ENCODE measurements at regions not wholly inside any gene's neighbourhood (a gene's known extent, or its start where the extent isn't known, plus 50 kb on each side); places are given as distances from the start of the nearest gene placed in this dataset.

DNA sequence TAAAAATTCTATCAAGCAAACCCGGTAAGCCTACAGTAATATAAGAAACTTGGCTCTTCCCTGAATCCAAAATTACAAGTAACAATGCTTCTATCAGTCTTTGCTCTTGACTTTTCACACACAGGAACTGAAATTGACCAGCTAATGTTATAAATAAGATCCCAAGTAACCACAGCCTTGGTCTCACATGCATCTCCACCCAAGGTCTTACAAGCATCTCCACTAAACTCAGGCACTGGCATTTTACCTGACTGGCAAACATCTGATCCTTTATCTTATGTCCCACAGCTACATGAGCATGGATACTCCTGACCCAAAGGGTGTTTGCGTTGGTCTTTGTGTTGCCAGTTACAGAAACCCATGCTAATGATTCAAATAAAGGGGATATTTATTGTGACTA, 302.3 kb upstream of the EPHA4 start:
- DNase-seq (ENCODE audit: low spot score): no peak
- Mint-ChIP-seq H3K27ac (ENCODE audit: unreplicated experiment) (no peak overlapping the region), H3K9me3 (ENCODE audit: low read depth) (peaks cover 11% of the 10 kb centered on the region), H3K27me3 (ENCODE audit: low read depth) (peaks cover 5% of the 10 kb centered on the region), H3K4me1 (ENCODE audit: low read depth) (no peaks in the 10 kb centered on the region), H3K36me3 (ENCODE audit: low read depth) (peaks cover 2% of the 10 kb centered on the region), H3K4me3 (ENCODE audit: unreplicated experiment) (no peak overlapping the region)
- TF ChIP-seq, protein P1, sequence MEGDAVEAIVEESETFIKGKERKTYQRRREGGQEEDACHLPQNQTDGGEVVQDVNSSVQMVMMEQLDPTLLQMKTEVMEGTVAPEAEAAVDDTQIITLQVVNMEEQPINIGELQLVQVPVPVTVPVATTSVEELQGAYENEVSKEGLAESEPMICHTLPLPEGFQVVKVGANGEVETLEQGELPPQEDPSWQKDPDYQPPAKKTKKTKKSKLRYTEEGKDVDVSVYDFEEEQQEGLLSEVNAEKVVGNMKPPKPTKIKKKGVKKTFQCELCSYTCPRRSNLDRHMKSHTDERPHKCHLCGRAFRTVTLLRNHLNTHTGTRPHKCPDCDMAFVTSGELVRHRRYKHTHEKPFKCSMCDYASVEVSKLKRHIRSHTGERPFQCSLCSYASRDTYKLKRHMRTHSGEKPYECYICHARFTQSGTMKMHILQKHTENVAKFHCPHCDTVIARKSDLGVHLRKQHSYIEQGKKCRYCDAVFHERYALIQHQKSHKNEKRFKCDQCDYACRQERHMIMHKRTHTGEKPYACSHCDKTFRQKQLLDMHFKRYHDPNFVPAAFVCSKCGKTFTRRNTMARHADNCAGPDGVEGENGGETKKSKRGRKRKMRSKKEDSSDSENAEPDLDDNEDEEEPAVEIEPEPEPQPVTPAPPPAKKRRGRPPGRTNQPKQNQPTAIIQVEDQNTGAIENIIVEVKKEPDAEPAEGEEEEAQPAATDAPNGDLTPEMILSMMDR (IDR thresholded peaks at IDR 0.05): no peak

DNA sequence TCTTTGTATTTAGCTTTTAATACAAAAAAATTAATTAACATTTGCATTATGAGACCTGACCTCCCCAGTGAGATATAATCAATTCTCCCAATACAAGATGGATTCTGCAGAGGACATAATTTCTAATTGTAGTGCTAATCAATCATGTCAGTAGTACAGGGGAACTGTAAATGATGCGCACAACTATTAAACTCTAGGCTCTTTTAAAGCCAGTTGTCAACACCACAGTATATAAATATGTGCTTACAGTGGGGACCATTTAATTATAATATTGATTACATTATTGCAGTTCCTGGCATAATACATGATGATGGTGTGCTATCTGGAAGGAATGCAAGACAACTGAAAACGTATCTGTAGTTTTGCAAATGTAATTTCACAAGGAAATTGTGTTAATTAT, 285.6 kb upstream of the EPHA4 start:
- DNase-seq (ENCODE audit: low spot score): no peak
- no peaks in the 10 kb centered on the region for H3K4me1 Mint-ChIP-seq (ENCODE audit: low read depth)
- TF ChIP-seq, protein P1 (IDR thresholded peaks at IDR 0.05): no peak
- H3K27ac Mint-ChIP-seq (ENCODE audit: unreplicated experiment): no peak overlapping the region
- no peaks in the 10 kb centered on the region for H3K36me3 Mint-ChIP-seq (ENCODE audit: low read depth)
- peaks cover 3% of the 10 kb centered on the region for H3K9me3 Mint-ChIP-seq (ENCODE audit: low read depth)
- H3K4me3 Mint-ChIP-seq (ENCODE audit: unreplicated experiment): no peak overlapping the region
- no peaks in the 10 kb centered on the region for H3K27me3 Mint-ChIP-seq (ENCODE audit: low read depth)

DNA sequence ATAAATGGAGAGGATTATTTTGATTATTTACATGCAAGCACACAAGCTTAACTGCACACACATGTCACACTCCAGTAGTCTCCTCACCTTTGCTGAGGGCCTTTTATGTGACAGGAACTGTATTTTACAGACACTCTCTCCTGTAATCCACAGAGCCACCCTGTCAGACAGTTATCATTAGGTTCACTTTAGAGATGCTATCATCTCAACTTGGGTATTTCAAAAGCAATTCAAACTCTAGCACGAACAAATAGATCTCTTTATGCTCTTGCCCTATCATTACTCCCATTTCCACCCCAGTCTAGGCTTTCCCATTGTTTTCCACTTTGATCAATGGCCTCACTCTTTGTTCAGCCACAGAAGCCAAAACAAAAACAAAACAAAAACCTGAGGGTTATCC, 281.2 kb upstream of the EPHA4 start:
- Mint-ChIP-seq H3K4me1 (ENCODE audit: low read depth) (no peaks in the 10 kb centered on the region), H3K27ac (ENCODE audit: unreplicated experiment) (no peak overlapping the region), H3K4me3 (ENCODE audit: unreplicated experiment) (no peak overlapping the region), H3K27me3 (ENCODE audit: low read depth) (no peaks in the 10 kb centered on the region), H3K9me3 (ENCODE audit: low read depth) (no peaks in the 10 kb centered on the region), H3K36me3 (ENCODE audit: low read depth) (no peaks in the 10 kb centered on the region)
- TF ChIP-seq, protein P1 (IDR thresholded peaks at IDR 0.05): no peak
- DNase-seq (ENCODE audit: low spot score): no peak

DNA sequence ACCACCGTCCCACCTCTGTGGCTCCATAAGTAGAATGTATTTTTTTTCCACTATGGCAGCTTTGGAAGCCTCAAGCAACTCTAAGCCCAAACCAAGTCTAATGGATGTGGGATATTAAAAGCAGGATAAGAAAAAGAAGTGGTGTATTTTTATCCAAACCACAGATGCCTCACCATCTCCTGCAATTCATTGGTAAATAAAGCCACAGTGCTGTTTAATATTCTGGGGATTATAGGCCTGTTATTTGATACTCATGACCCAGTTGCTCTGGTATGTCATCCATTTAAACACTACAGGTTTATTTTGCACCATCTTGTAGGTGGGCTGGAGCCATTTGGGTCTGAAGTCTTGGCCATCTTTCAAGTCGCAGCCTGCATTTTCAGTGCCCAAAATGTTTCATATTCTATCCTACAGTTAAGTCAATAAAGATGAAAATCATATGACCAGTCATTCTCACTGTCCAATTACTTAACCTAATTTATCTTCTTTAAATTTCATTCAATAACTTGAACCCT, 279.5 kb upstream of the EPHA4 start:
- H3K27ac Mint-ChIP-seq (ENCODE audit: unreplicated experiment): no peak overlapping the region
- DNase-seq (ENCODE audit: low spot score): no peak
- no peak overlapping the region for H3K4me3 Mint-ChIP-seq (ENCODE audit: unreplicated experiment)
- TF ChIP-seq, protein P1 (IDR thresholded peaks at IDR 0.05): no peak
- no peaks in the 10 kb centered on the region for H3K27me3 Mint-ChIP-seq (ENCODE audit: low read depth)
- H3K36me3 Mint-ChIP-seq (ENCODE audit: low read depth): no peaks in the 10 kb centered on the region
- H3K4me1 Mint-ChIP-seq (ENCODE audit: low read depth): no peaks in the 10 kb centered on the region
- no peaks in the 10 kb centered on the region for H3K9me3 Mint-ChIP-seq (ENCODE audit: low read depth)

DNA sequence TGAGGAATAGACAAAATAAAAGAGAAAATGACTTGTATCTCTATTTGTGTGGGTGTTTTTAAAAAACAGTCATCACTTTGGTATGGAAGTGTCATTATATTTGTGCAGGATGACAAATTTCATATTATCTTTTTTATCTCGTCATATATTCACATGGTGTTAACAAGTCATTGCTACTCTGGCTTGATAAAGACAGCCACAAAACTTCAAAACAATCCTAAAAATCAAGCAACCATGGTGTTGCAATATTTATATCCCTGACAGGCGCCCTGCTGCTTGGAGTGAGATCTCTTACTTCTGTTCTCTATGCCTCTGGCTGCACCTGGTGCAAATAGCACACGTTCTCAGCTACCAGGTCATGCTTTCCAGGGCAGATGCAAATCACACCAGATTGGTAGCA, 278.0 kb upstream of the EPHA4 start:
- TF ChIP-seq, protein P1 (IDR thresholded peaks at IDR 0.05): no peak
- no peak for DNase-seq (ENCODE audit: low spot score)
- Mint-ChIP-seq H3K9me3 (ENCODE audit: low read depth) (no peaks in the 10 kb centered on the region), H3K4me1 (ENCODE audit: low read depth) (no peaks in the 10 kb centered on the region), H3K4me3 (ENCODE audit: unreplicated experiment) (no peak overlapping the region), H3K36me3 (ENCODE audit: low read depth) (no peaks in the 10 kb centered on the region), H3K27me3 (ENCODE audit: low read depth) (no peaks in the 10 kb centered on the region), H3K27ac (ENCODE audit: unreplicated experiment) (no peak overlapping the region)

Measured in chondrocyte (in vitro differentiated cells).